ENCODE measurements at regions not wholly inside any gene's neighbourhood (a gene's known extent, or its start where the extent isn't known, plus 50 kb on each side); places are given as distances from the start of the nearest gene placed in this dataset.

GRCh38 chr20:58070664-58071196 lies 157.7 kb downstream of the ANKRD60 start:
- no peak for TF ChIP-seq CTCF (IDR thresholded peaks at IDR 0.05; ENCODE audit: insufficient read depth, low read length, poor library complexity, severe bottlenecking)
- no peak for TF ChIP-seq EZH2phosphoT487 (conservative IDR thresholded peaks at IDR 0.05; ENCODE audit: low read length)
